ES-I3 (cell line): ENCODE measurements at regions not wholly inside any gene's neighbourhood (a gene's known extent, or its start where the extent isn't known, plus 50 kb on each side); places are given as distances from the start of the nearest gene placed in this dataset.

Experiments used
- H3K36me3 ChIP-seq: 2 replicates; pipeline ENCODE4 v1.6.1; 2013; ENCODE audit warnings: mild to moderate bottlenecking, low read length, control low read depth, moderate library complexity; ENCODE audit not compliant: insufficient read depth
- H3K4me1 ChIP-seq: 2 replicates; pipeline ENCODE4 v1.6.1; 2013; ENCODE audit warnings: mild to moderate bottlenecking, control low read depth, low read length; ENCODE audit not compliant: insufficient read depth
- H3K9ac ChIP-seq: 2 replicates; pipeline ENCODE4 v1.6.1; 2013; ENCODE audit warnings: low read depth, mild to moderate bottlenecking, low read length, moderate library complexity
- H3K9me3 ChIP-seq: 2 replicates; pipeline ENCODE4 v1.6.1; 2013; ENCODE audit warnings: mild to moderate bottlenecking, low read length, moderate library complexity; ENCODE audit not compliant: control insufficient read depth, insufficient read depth

- Histone ChIP-seq H3K36me3 (0 out of 2 replicates have a peak, but pooled peaks cover 3% of the 10 kb centered on the region), H3K9ac (no peak overlapping the region), H3K4me1 (no peaks in the 10 kb centered on the region), H3K9me3 (no peaks in the 10 kb centered on the region)
Observed at GRCh38 chr3:159892801-159893200, 95.8 kb upstream of the IL12A start.

GRCh38 chr3:159894386-159894785 lies 94.2 kb upstream of the IL12A start:
- Histone ChIP-seq H3K9ac (no peak overlapping the region), H3K36me3 (0 out of 2 replicates have a peak, but pooled peaks cover 3% of the 10 kb centered on the region), H3K4me1 (no peaks in the 10 kb centered on the region), H3K9me3 (no peaks in the 10 kb centered on the region)

- H3K36me3 ChIP-seq: 0 out of 2 replicates have a peak, but pooled peaks cover 3% of the 10 kb centered on the region
- no peak overlapping the region for H3K9ac ChIP-seq
- H3K4me1 ChIP-seq: no peaks in the 10 kb centered on the region
- H3K9me3 ChIP-seq: no peaks in the 10 kb centered on the region
Observed at GRCh38 chr3:159895430-159895829, 93.2 kb upstream of the IL12A start.

GRCh38 chr3:159896543-159896942 lies 92.1 kb upstream of the IL12A start:
- H3K36me3 ChIP-seq: 0 out of 2 replicates have a peak, but pooled peaks cover 3% of the 10 kb centered on the region
- H3K9me3 ChIP-seq: no peaks in the 10 kb centered on the region

GRCh38 chr3:159897331-159898075 lies 91.1 kb upstream of the IL12A start:
- 0 out of 2 replicates have a peak, but pooled peaks cover 4% of the 10 kb centered on the region for H3K4me1 ChIP-seq
- H3K9me3 ChIP-seq: no peaks in the 10 kb centered on the region
- no peak overlapping the region for H3K9ac ChIP-seq
- 0 out of 2 replicates have a peak, but pooled peaks cover 3% of the 10 kb centered on the region for H3K36me3 ChIP-seq

More at GRCh38 chr3:159896543-159896942, 92.1 kb upstream of the IL12A start:
- H3K9ac ChIP-seq: no peak overlapping the region
- no peaks in the 10 kb centered on the region for H3K4me1 ChIP-seq

GRCh38 chr3:159898147-159898546 lies 90.5 kb upstream of the IL12A start:
- Histone ChIP-seq H3K4me1 (0 out of 2 replicates have a peak, but pooled peaks cover 5% of the 10 kb centered on the region), H3K9me3 (no peaks in the 10 kb centered on the region), H3K9ac (no peak overlapping the region), H3K36me3 (0 out of 2 replicates have a peak, but pooled peaks cover 3% of the 10 kb centered on the region)

- 0 out of 2 replicates have a peak, but pooled peaks cover 3% of the 10 kb centered on the region for H3K36me3 ChIP-seq
Observed at GRCh38 chr3:159899166-159899565, 89.5 kb upstream of the IL12A start.

GRCh38 chr3:159902546-159903314 lies 85.9 kb upstream of the IL12A start:
- Histone ChIP-seq H3K9ac (no peak overlapping the region), H3K36me3 (no peaks in the 10 kb centered on the region), H3K9me3 (no peaks in the 10 kb centered on the region), H3K4me1 (0 out of 2 replicates have a peak, but pooled peaks cover 5% of the 10 kb centered on the region)

More at GRCh38 chr3:159899166-159899565, 89.5 kb upstream of the IL12A start:
- H3K4me1 ChIP-seq: 0 out of 2 replicates have a peak, but pooled peaks cover 5% of the 10 kb centered on the region
- no peak overlapping the region for H3K9ac ChIP-seq
- H3K9me3 ChIP-seq: no peaks in the 10 kb centered on the region

GRCh38 chr3:159904455-159904854 lies 84.2 kb upstream of the IL12A start:
- Histone ChIP-seq H3K9me3 (no peaks in the 10 kb centered on the region), H3K9ac (no peak overlapping the region), H3K36me3 (no peaks in the 10 kb centered on the region), H3K4me1 (0 out of 2 replicates have a peak, but pooled peaks cover 5% of the 10 kb centered on the region)

- Histone ChIP-seq H3K4me1 (0 out of 2 replicates have a peak, but pooled peaks cover 5% of the 10 kb centered on the region), H3K9me3 (no peaks in the 10 kb centered on the region), H3K9ac (no peak overlapping the region), H3K36me3 (no peaks in the 10 kb centered on the region)
Observed at GRCh38 chr3:159904911-159905310, 83.7 kb upstream of the IL12A start.

GRCh38 chr3:159907828-159908227 lies 80.8 kb upstream of the IL12A start:
- H3K4me1 ChIP-seq: no peaks in the 10 kb centered on the region
- no peaks in the 10 kb centered on the region for H3K36me3 ChIP-seq
- H3K9ac ChIP-seq: no peak overlapping the region
- H3K9me3 ChIP-seq: no peaks in the 10 kb centered on the region

GRCh38 chr3:159910991-159911663 lies 77.5 kb upstream of the IL12A start:
- Histone ChIP-seq H3K36me3 (no peaks in the 10 kb centered on the region), H3K9ac (no peak overlapping the region), H3K4me1 (no peaks in the 10 kb centered on the region), H3K9me3 (no peaks in the 10 kb centered on the region)

- H3K36me3 ChIP-seq: no peaks in the 10 kb centered on the region
- H3K9ac ChIP-seq: no peak overlapping the region
- no peaks in the 10 kb centered on the region for H3K9me3 ChIP-seq
- H3K4me1 ChIP-seq: no peaks in the 10 kb centered on the region
Observed at GRCh38 chr3:159911664-159912037, 77.0 kb upstream of the IL12A start.

GRCh38 chr3:159913712-159914414 lies 74.8 kb upstream of the IL12A start:
- no peaks in the 10 kb centered on the region for H3K36me3 ChIP-seq
- no peaks in the 10 kb centered on the region for H3K9me3 ChIP-seq
- no peaks in the 10 kb centered on the region for H3K4me1 ChIP-seq
- no peak overlapping the region for H3K9ac ChIP-seq
